ENCODE measurements at regions not wholly inside any gene's neighbourhood (a gene's known extent, or its start where the extent isn't known, plus 50 kb on each side); places are given as distances from the start of the nearest gene placed in this dataset.

- Histone ChIP-seq H3K4me1 (ENCODE audit: insufficient read depth) (no peaks in the 10 kb centered on the region), H3K4me3 (no peak overlapping the region), H3K79me2 (no peaks in the 10 kb centered on the region), H2AFZ (no peak overlapping the region), H4K20me1 (ENCODE audit: insufficient read depth, poor library complexity, severe bottlenecking) (no peaks in the 10 kb centered on the region), H3K4me2 (no peak overlapping the region), H3K27me3 (no peaks in the 10 kb centered on the region), H3K9me2 (replicated peaks; ENCODE audit: insufficient read depth) (no peaks in the 10 kb centered on the region), H3K9me3 (ENCODE audit: low read depth) (no peaks in the 10 kb centered on the region), H3K36me3 (replicated peaks; ENCODE audit: insufficient read depth, low read depth) (no peaks in the 10 kb centered on the region), H3K27ac (no peak overlapping the region)
- TF ChIP-seq EZH2phosphoT487 (IDR thresholded peaks at IDR 0.05; ENCODE audit: low read depth, severe bottlenecking, unreplicated experiment) (no peak), CTCF (IDR thresholded peaks at IDR 0.05; ENCODE audit: poor library complexity) (no peak), EZH2 (IDR thresholded peaks at IDR 0.05; ENCODE audit: borderline replicate concordance) (no peak)
- 89% methylated on average over 3 of the region's 3 CpGs for WGBS (ENCODE audit: low lambda C conversion rate, missing lambda C conversion rate)
- no peak for DNase-seq (ENCODE audit: low spot score)
Observed at GRCh38 chr5:50302815-50303490, 138.1 kb downstream of the EMB start.

DNA sequence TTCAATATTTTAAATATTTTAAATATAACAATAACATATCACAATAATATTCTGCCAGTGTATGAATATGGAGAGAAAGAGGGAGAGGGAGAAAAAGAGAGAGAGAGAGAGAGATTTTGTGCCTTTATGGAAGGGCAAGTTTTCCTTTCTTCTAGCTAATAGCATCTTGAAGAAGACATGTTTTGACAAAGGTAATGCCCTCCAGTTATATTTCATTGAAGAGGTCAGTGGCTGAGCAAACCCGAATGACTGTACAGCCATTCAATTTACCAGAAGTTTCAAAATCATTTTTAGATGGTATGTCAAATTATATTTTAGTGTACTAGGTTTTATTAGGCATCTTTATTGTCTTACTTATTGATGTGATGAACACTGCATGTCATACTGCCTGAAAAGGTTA, 139.3 kb downstream of the EMB start:
- 41% methylated on average over 1 of the region's 1 CpG for WGBS (ENCODE audit: low lambda C conversion rate, missing lambda C conversion rate)
- no peak overlapping the region for H3K4me3 ChIP-seq
- TF ChIP-seq CTCF (IDR thresholded peaks at IDR 0.05; ENCODE audit: poor library complexity) (no peak), EZH2phosphoT487 (IDR thresholded peaks at IDR 0.05; ENCODE audit: low read depth, severe bottlenecking, unreplicated experiment) (no peak), EZH2 (IDR thresholded peaks at IDR 0.05; ENCODE audit: borderline replicate concordance) (no peak)
- no peak overlapping the region for H3K4me2 ChIP-seq
- H4K20me1 ChIP-seq (ENCODE audit: insufficient read depth, poor library complexity, severe bottlenecking): no peaks in the 10 kb centered on the region
- H3K27ac ChIP-seq: no peak overlapping the region
- no peak for DNase-seq (ENCODE audit: low spot score)
- no peaks in the 10 kb centered on the region for H3K36me3 ChIP-seq (replicated peaks; ENCODE audit: insufficient read depth, low read depth)
- H3K27me3 ChIP-seq: no peaks in the 10 kb centered on the region
- H3K79me2 ChIP-seq: no peaks in the 10 kb centered on the region
- no peaks in the 10 kb centered on the region for H3K4me1 ChIP-seq (ENCODE audit: insufficient read depth)
- no peaks in the 10 kb centered on the region for H3K9me3 ChIP-seq (ENCODE audit: low read depth)
- H3K9me2 ChIP-seq (replicated peaks; ENCODE audit: insufficient read depth): no peaks in the 10 kb centered on the region
- H2AFZ ChIP-seq: no peak overlapping the region

GRCh38 chr5:50300878-50301277, 140.2 kb downstream of the EMB start:
- no peaks in the 10 kb centered on the region for H3K27me3 ChIP-seq
- H3K4me1 ChIP-seq (ENCODE audit: insufficient read depth): no peaks in the 10 kb centered on the region
- no peak for TF ChIP-seq EZH2phosphoT487 (IDR thresholded peaks at IDR 0.05; ENCODE audit: low read depth, severe bottlenecking, unreplicated experiment)
- no peak for TF ChIP-seq CTCF (IDR thresholded peaks at IDR 0.05; ENCODE audit: poor library complexity)
- TF ChIP-seq EZH2 (IDR thresholded peaks at IDR 0.05; ENCODE audit: borderline replicate concordance): no peak
- H3K4me2 ChIP-seq: no peak overlapping the region
- DNase-seq (ENCODE audit: low spot score): no peak
- no peak overlapping the region for H3K4me3 ChIP-seq
- H3K9me2 ChIP-seq (replicated peaks; ENCODE audit: insufficient read depth): no peaks in the 10 kb centered on the region
- H3K9me3 ChIP-seq (ENCODE audit: low read depth): no peaks in the 10 kb centered on the region
- whole genome bisulfite sequencing (ENCODE audit: low lambda C conversion rate, missing lambda C conversion rate): 82% methylated on average over 1 of the region's 1 CpG
- no peaks in the 10 kb centered on the region for H3K36me3 ChIP-seq (replicated peaks; ENCODE audit: insufficient read depth, low read depth)
- no peak overlapping the region for H3K27ac ChIP-seq
- H2AFZ ChIP-seq: no peak overlapping the region
- H3K79me2 ChIP-seq: no peaks in the 10 kb centered on the region
- H4K20me1 ChIP-seq (ENCODE audit: insufficient read depth, poor library complexity, severe bottlenecking): no peaks in the 10 kb centered on the region
